WTC11 (cell line): ENCODE measurements at regions not wholly inside any gene's neighbourhood (a gene's known extent, or its start where the extent isn't known, plus 50 kb on each side); places are given as distances from the start of the nearest gene placed in this dataset.

Experiments used
- ATAC-seq: fragments of 200-7000 bp; cut with Tn5 transposase; 2 replicates; pipeline ENCODE4 v1.10.0; 2021; ENCODE audit warnings: mild to moderate bottlenecking, moderate library complexity
- CTCF ChIA-PET: fragments of 300-600 bp; sonication (Branson Sonifier 250); formaldehyde crosslinking; loops from one replicate; lab custom pipeline; 2021; ENCODE audit warnings: antibody characterized with exemption; lab: Charles Lee
- POLR2A ChIA-PET: fragments of 350-600 bp; sonication (Branson Sonifier 250); formaldehyde crosslinking; loops from one replicate; lab custom pipeline; 2021; ENCODE audit warnings: antibody characterized with exemption; lab: Charles Lee
- DNase-seq: peaks from one replicate; pipeline ENCODE4 v3.0.0; 2021; ENCODE audit warnings: low spot score
- H3K27ac Mint-ChIP-seq: 2 replicates; pipeline ENCODE4 v1.8.0; 2021; ENCODE audit warnings: mixed read lengths
- H3K27me3 Mint-ChIP-seq: 2 replicates; pipeline ENCODE4 v1.8.0; 2021; ENCODE audit warnings: low read depth, mild to moderate bottlenecking, moderate library complexity, mixed read lengths
- H3K36me3 Mint-ChIP-seq: 2 replicates; pipeline ENCODE4 v1.8.0; 2021; ENCODE audit warnings: mixed read lengths
- H3K4me1 Mint-ChIP-seq: 2 replicates; pipeline ENCODE4 v1.8.0; 2022; ENCODE audit warnings: mixed read lengths
- H3K4me3 Mint-ChIP-seq: 2 replicates; pipeline ENCODE4 v1.8.0; 2021; ENCODE audit warnings: mild to moderate bottlenecking, moderate library complexity, mixed read lengths
- H3K9me3 Mint-ChIP-seq: 2 replicates; pipeline ENCODE4 v1.8.0; 2021; ENCODE audit warnings: mixed read lengths
- AFF4 ChIP-seq: sonication (generic); formaldehyde crosslinking; IDR thresholded peaks from 2 replicates; pipeline ENCODE4 v1.8.1; 2023; ENCODE audit warnings: mild to moderate bottlenecking, missing genetic modification reagents, borderline replicate concordance
- ATF1 ChIP-seq: sonication (generic); formaldehyde crosslinking; IDR thresholded peaks from 2 replicates; pipeline ENCODE4 v1.8.1; 2023; ENCODE audit warnings: mild to moderate bottlenecking, moderate library complexity, missing genetic modification reagents
- CDX4 ChIP-seq: fragments of 250-450 bp; sonication (Bioruptor Pico); IDR thresholded peaks from 2 replicates; pipeline ENCODE4 v1.9.0; 2021; ENCODE audit warnings: moderate library complexity, mild to moderate bottlenecking, inconsistent platforms, borderline replicate concordance
- E2F1 ChIP-seq: sonication (generic); formaldehyde crosslinking; IDR thresholded peaks from 2 replicates; pipeline ENCODE4 v1.8.0; 2022; ENCODE audit warnings: mild to moderate bottlenecking, missing genetic modification reagents
- E2F5 ChIP-seq: sonication (generic); formaldehyde crosslinking; IDR thresholded peaks from 2 replicates; pipeline ENCODE4 v1.8.1; 2022; ENCODE audit warnings: mild to moderate bottlenecking, moderate library complexity, missing genetic modification reagents
- ELF4 ChIP-seq: sonication (generic); formaldehyde crosslinking; IDR thresholded peaks from 2 replicates; pipeline ENCODE4 v1.8.1; 2022; ENCODE audit warnings: low read depth, mild to moderate bottlenecking, moderate library complexity, missing genetic modification reagents
- EMX1 ChIP-seq: fragments of 250-450 bp; sonication (Bioruptor Pico); IDR thresholded peaks from 2 replicates; pipeline ENCODE4 v1.8.0; 2021; ENCODE audit warnings: mild to moderate bottlenecking
- ERG ChIP-seq: fragments of 250-450 bp; sonication (Bioruptor Pico); IDR thresholded peaks from 2 replicates; pipeline ENCODE4 v1.8.0; 2021; ENCODE audit warnings: mild to moderate bottlenecking
- FOXJ3 ChIP-seq: sonication (generic); formaldehyde crosslinking; IDR thresholded peaks from 2 replicates; pipeline ENCODE4 v1.9.0; 2021; ENCODE audit warnings: missing genetic modification reagents, mild to moderate bottlenecking, borderline replicate concordance
- IRF2 ChIP-seq: sonication (generic); formaldehyde crosslinking; IDR thresholded peaks from 2 replicates; pipeline ENCODE4 v1.8.0; 2022; ENCODE audit warnings: low read depth, missing genetic modification reagents, borderline replicate concordance
- JUN ChIP-seq: sonication (generic); formaldehyde crosslinking; IDR thresholded peaks from 2 replicates; pipeline ENCODE4 v1.8.0; 2023; ENCODE audit warnings: mild to moderate bottlenecking, missing genetic modification reagents
- PRRX2 ChIP-seq: fragments of 250-450 bp; sonication (Bioruptor Pico); IDR thresholded peaks from 2 replicates; pipeline ENCODE4 v1.8.0; 2021; ENCODE audit warnings: mild to moderate bottlenecking
- TCF7 ChIP-seq: sonication (generic); formaldehyde crosslinking; IDR thresholded peaks from 2 replicates; pipeline ENCODE4 v1.8.0; 2022; ENCODE audit warnings: mild to moderate bottlenecking, low read depth, missing genetic modification reagents, moderate library complexity
- TEAD4 ChIP-seq: sonication (generic); formaldehyde crosslinking; IDR thresholded peaks from 2 replicates; pipeline ENCODE4 v1.8.0; 2022; ENCODE audit warnings: mild to moderate bottlenecking, missing genetic modification reagents
- USF2 ChIP-seq: sonication (generic); formaldehyde crosslinking; IDR thresholded peaks from 2 replicates; pipeline ENCODE4 v1.8.1; 2023; ENCODE audit warnings: mild to moderate bottlenecking, missing genetic modification reagents, moderate library complexity
- ZNF121 ChIP-seq: sonication (generic); formaldehyde crosslinking; IDR thresholded peaks from 2 replicates; pipeline ENCODE4 v1.8.0; 2023; ENCODE audit warnings: missing genetic modification reagents
- ZNF317 ChIP-seq: sonication (generic); formaldehyde crosslinking; IDR thresholded peaks from 2 replicates; pipeline ENCODE4 v1.8.1; 2023; ENCODE audit warnings: low read depth, mild to moderate bottlenecking, moderate library complexity, missing genetic modification reagents, borderline replicate concordance
- ZNF423 ChIP-seq: fragments of 250-450 bp; sonication (Bioruptor Pico); IDR thresholded peaks from 2 replicates; pipeline ENCODE4 v2.1.2; 2022; ENCODE audit warnings: mild to moderate bottlenecking, moderate library complexity

GRCh38 chr4:93897559-93897958 is 69.0 kb downstream of the ATOH1 start (continued):
- TF ChIP-seq CDX4, result no peak
- TF ChIP-seq PRRX2 (CRISPR knock-in tag), result no peak
- no peak for TF ChIP-seq USF2
- no peak for TF ChIP-seq TCF7 (CRISPR knock-in tag)
- TF ChIP-seq JUN (CRISPR knock-in tag), result no peak
- no peak for TF ChIP-seq ZNF317 (CRISPR knock-in tag)
- TF ChIP-seq AFF4, result no peak
- TF ChIP-seq ELF4 (CRISPR knock-in tag), result no peak
- TF ChIP-seq E2F5 (CRISPR knock-in tag), result no peak
- TF ChIP-seq ATF1 (CRISPR knock-in tag), result no peak

GRCh38 chr4:93908778-93909177 is 80.2 kb downstream of the ATOH1 start:
- no peaks in the 10 kb centered on the region for H3K36me3 Mint-ChIP-seq
- H3K4me1 Mint-ChIP-seq, result no peaks in the 10 kb centered on the region
- H3K27me3 Mint-ChIP-seq, result no peaks in the 10 kb centered on the region
- TF ChIP-seq TEAD4 (CRISPR knock-in tag), result no peak
- TF ChIP-seq E2F1 (CRISPR knock-in tag), result no peak
- no peak for TF ChIP-seq FOXJ3 (CRISPR knock-in tag)
- TF ChIP-seq ZNF423 (CRISPR knock-in tag), result no peak
- TF ChIP-seq EMX1 (CRISPR knock-in tag), result no peak
- no peak for TF ChIP-seq IRF2 (CRISPR knock-in tag)
- no peak for TF ChIP-seq ERG
- no peak for TF ChIP-seq ZNF121
- DNase-seq (no peak), ATAC-seq (no peak)
- H3K27ac Mint-ChIP-seq, result no peak overlapping the region
- H3K9me3 Mint-ChIP-seq, result no peaks in the 10 kb centered on the region
- POLR2A ChIA-PET, result no interaction called here
- no peak overlapping the region for H3K4me3 Mint-ChIP-seq
- CTCF ChIA-PET, result no interaction called here
